GM12878 (cell line): ENCODE measurements at regions not wholly inside any gene's neighbourhood (a gene's known extent, or its start where the extent isn't known, plus 50 kb on each side); places are given as distances from the start of the nearest gene placed in this dataset.

Source experiments
- ATAC-seq: fragments of 200-7000 bp; cut with Tn5 transposase; 3 replicates; pipeline ENCODE4 v1.9.1; 2020; ENCODE audit warnings: mild to moderate bottlenecking, moderate library complexity
- BruUV-seq: library from RNA; stranded (reverse); fragments of 400-500 nt; replicated peaks from 2 replicates; lab custom pipeline; 2021; lab: Mats Ljungman, UMichigan
- CTCF ChIA-PET: fragments of 300-600 bp; sonication (Branson Sonifier 250); formaldehyde crosslinking; extraction: SDS; loops from one replicate; lab custom pipeline; 2021; ENCODE audit warnings: inconsistent platforms; lab: Yijun Ruan, JAX
- POLR2A ChIA-PET: fragments of 350-600 bp; formaldehyde crosslinking; extraction: SDS; loops from one replicate; lab custom pipeline; 2021; ENCODE audit warnings: inconsistent platforms; lab: Charles Lee
- RAD21 ChIA-PET: fragments of 300-600 bp; sonication (Branson Sonifier 250); formaldehyde crosslinking; loops from one replicate; lab custom pipeline; 2023; ENCODE audit warnings: antibody characterized with exemption; ENCODE audit not compliant: unreplicated experiment; lab: Charles Lee
- SMC1A ChIA-PET: fragments of 300-600 bp; sonication (Branson Sonifier 250); formaldehyde crosslinking; loops from one replicate; lab custom pipeline; 2023; ENCODE audit not compliant: unreplicated experiment, uncharacterized antibody; lab: Charles Lee
- DNase-seq: peaks from one replicate; pipeline ENCODE4 v3.0.0-alpha.2; 2011; ENCODE audit warnings: low read depth, low spot score
- FAIRE-seq: peaks from 3 replicates; lab custom pipeline; 2011; peaks lifted over from hg19 to GRCh38; lab: Jason Lieb, UNC
- H2AFZ ChIP-seq: 2 replicates; pipeline ENCODE4 v1.6.0; 2011; ENCODE audit warnings: low read depth, low read length, control low read depth; ENCODE audit not compliant: control insufficient read depth
- H3K27ac ChIP-seq: 2 replicates; pipeline ENCODE4 v1.5.1; 2011; ENCODE audit warnings: control low read depth; ENCODE audit not compliant: control insufficient read depth, insufficient read depth
- H3K27me3 ChIP-seq, 2 experiments: replicated peaks in 1 of 2; 2 replicates each; pipeline versions ENCODE4 v1.6.0 to v1.6.1; 2011; ENCODE audit warnings: low read length in 1 of 2; ENCODE audit not compliant: control insufficient read depth in 2 of 2, insufficient read depth in 2 of 2
- H3K36me3 ChIP-seq, 2 experiments: 2 replicates each; pipeline ENCODE4 v1.5.1; 2011; ENCODE audit warnings: low read length in 1 of 2; ENCODE audit not compliant: control insufficient read depth in 2 of 2, insufficient read depth in 2 of 2
- H3K4me1 ChIP-seq: 2 replicates; pipeline ENCODE4 v1.6.1; 2011; ENCODE audit warnings: mild to moderate bottlenecking, low read length, moderate library complexity, mixed read lengths; ENCODE audit not compliant: control insufficient read depth, insufficient read depth
- H3K4me2 ChIP-seq: 2 replicates; pipeline ENCODE4 v1.6.0; 2011; ENCODE audit warnings: control low read depth; ENCODE audit not compliant: control insufficient read depth, insufficient read depth
- H3K4me3 ChIP-seq: fragments of 200-600 bp; sonication (generic); 2 replicates; pipeline ENCODE4 v1.5.1; 2016
- H3K79me2 ChIP-seq: 2 replicates; pipeline ENCODE4 v1.6.0; 2011; ENCODE audit warnings: low read length; ENCODE audit not compliant: control insufficient read depth, insufficient read depth
- H3K9ac ChIP-seq: 2 replicates; pipeline ENCODE4 v1.8.0; 2011; ENCODE audit warnings: low read length, control low read depth, mixed read lengths; ENCODE audit not compliant: control insufficient read depth, insufficient read depth
- H3K9me3 ChIP-seq: replicated peaks from 3 replicates; pipeline ENCODE4 v1.5.1; 2011; ENCODE audit warnings: mild to moderate bottlenecking, low read length; ENCODE audit not compliant: control insufficient read depth, insufficient read depth
- H4K20me1 ChIP-seq: 2 replicates; pipeline ENCODE4 v1.6.0; 2011; ENCODE audit not compliant: control insufficient read depth, insufficient read depth
- ATF2 ChIP-seq: IDR thresholded peaks from 2 replicates; pipeline ENCODE4 v1.6.1; 2012; ENCODE audit warnings: low read length, inconsistent platforms
- CBFB ChIP-seq: IDR thresholded peaks from 2 replicates; pipeline ENCODE4 v1.6.1; 2016; ENCODE audit warnings: antibody characterized with exemption, low read depth
- EED ChIP-seq: sonication (generic); IDR thresholded peaks from 2 replicates; pipeline ENCODE4 v1.6.1; 2016; ENCODE audit warnings: antibody characterized with exemption, low read depth
- EP300 ChIP-seq, 2 experiments: fragments of 150-350 bp in 1 of 2; IDR thresholded peaks; 2 replicates each; pipeline ENCODE4 v1.6.1; 2011 to 2012; ENCODE audit warnings: low read depth in 2 of 2, low read length in 2 of 2, borderline replicate concordance in 1 of 2, improper control_type of control experiment in 1 of 2, inconsistent platforms in 1 of 2; ENCODE audit not compliant: control insufficient read depth in 1 of 2
- ETV6 ChIP-seq, 2 experiments: fragments of 450-650 bp in 1 of 2; IDR thresholded peaks in 1 of 2; conservative IDR thresholded peaks in 1 of 2; 2 replicates each; pipeline ENCODE4 v1.6.1; 2014; ENCODE audit warnings: antibody characterized with exemption in 1 of 2, borderline replicate concordance in 1 of 2, low read depth in 1 of 2, mild to moderate bottlenecking in 1 of 2, moderate library complexity in 1 of 2
- HDAC2 ChIP-seq: fragments of 200-600 bp; sonication (generic); IDR thresholded peaks from 2 replicates; pipeline ENCODE4 v1.6.1; 2017
- IKZF1 ChIP-seq: fragments of 450-650 bp; conservative IDR thresholded peaks from 2 replicates; pipeline ENCODE4 v1.6.1; 2017; ENCODE audit warnings: antibody characterized with exemption, mild to moderate bottlenecking
- IKZF2 ChIP-seq, 2 experiments: fragments of 450-650 bp; IDR thresholded peaks; 2 replicates each; pipeline ENCODE4 v1.6.1; 2017; ENCODE audit warnings: mild to moderate bottlenecking in 2 of 2, moderate library complexity in 2 of 2
- JUNB ChIP-seq: IDR thresholded peaks from 2 replicates; pipeline ENCODE4 v1.6.1; 2016; ENCODE audit warnings: antibody characterized with exemption, mild to moderate bottlenecking
- NFIC ChIP-seq: IDR thresholded peaks from 2 replicates; pipeline ENCODE4 v1.6.1; 2012; ENCODE audit warnings: low read depth, mild to moderate bottlenecking, inconsistent platforms, low read length, moderate library complexity
- POU2F2 ChIP-seq: IDR thresholded peaks from 3 replicates; pipeline ENCODE4 v1.6.1; 2011; ENCODE audit warnings: low read depth, mild to moderate bottlenecking, low read length, borderline replicate concordance
- RAD51 ChIP-seq: fragments of 450-650 bp; IDR thresholded peaks from 2 replicates; pipeline ENCODE4 v1.6.1; 2016; ENCODE audit warnings: moderate library complexity, mild to moderate bottlenecking, inconsistent platforms
- RUNX3 ChIP-seq: IDR thresholded peaks from 2 replicates; pipeline ENCODE4 v1.6.1; 2012; ENCODE audit warnings: low read length, inconsistent platforms
- SMAD1 ChIP-seq: fragments of 450-650 bp; IDR thresholded peaks from 2 replicates; pipeline ENCODE4 v1.6.1; 2018; ENCODE audit warnings: mild to moderate bottlenecking, low read depth; ENCODE audit not compliant: partially characterized antibody
- SPI1 ChIP-seq: IDR thresholded peaks from 2 replicates; pipeline ENCODE4 v1.6.1; 2011; ENCODE audit warnings: low read depth, mild to moderate bottlenecking, low read length, moderate library complexity, borderline replicate concordance; ENCODE audit not compliant: insufficient read depth
- STAT3 ChIP-seq: IDR thresholded peaks from 2 replicates; pipeline ENCODE4 v1.6.1; 2011; ENCODE audit warnings: low read depth, low read length, improper control_type of control experiment
- TCF12 ChIP-seq: IDR thresholded peaks from 2 replicates; pipeline ENCODE4 v1.6.1; 2011; ENCODE audit warnings: low read depth, mild to moderate bottlenecking, low read length
- ZNF207 ChIP-seq: fragments of 450-650 bp; IDR thresholded peaks from 2 replicates; pipeline ENCODE4 v1.6.1; 2014; ENCODE audit warnings: antibody characterized with exemption, mild to moderate bottlenecking, borderline replicate concordance
- ZNF24 ChIP-seq: fragments of 450-650 bp; IDR thresholded peaks from 2 replicates; pipeline ENCODE4 v1.6.1; 2017; ENCODE audit warnings: antibody characterized with exemption, mild to moderate bottlenecking
- WGBS: methylation state at CpG from one replicate; pipeline ENCODE4 v1.1.6; 2016; ENCODE audit warnings: low lambda C conversion rate; ENCODE audit not compliant: insufficient replicate concordance, insufficient coverage; ENCODE audit errors: missing lambda C conversion rate; 5-methylcytosine and 5-hydroxymethylcytosine counted together
- in situ Hi-C: fragments of 300-500 bp; cut with MboI; formaldehyde crosslinking; loops from 9 replicates; pipeline ENCODE4 v1.14.3; 2018; ENCODE audit warnings: mixed read lengths
- intact Hi-C: fragments of 100-400 bp; cut with micrococcal nuclease; formaldehyde crosslinking; loops from one replicate; pipeline ENCODE4 v1.14.2; 2022; ENCODE audit not compliant: unreplicated experiment

GRCh38 chr6:12232339-12232738 lies 57.8 kb upstream of the EDN1 start:
- 0 out of 3 replicates have a peak, but pooled peaks have one; percentile 37 for TF ChIP-seq POU2F2
- no peak for TF ChIP-seq SMAD1
- peak; percentile 54 for TF ChIP-seq JUNB
- peak; percentile 74; the same call in 1 of the 2 replicates for TF ChIP-seq SPI1
- peak in 1 of 2 experiments; percentile 10; a peak in 1 of 4 replicates for TF ChIP-seq IKZF2 (IDR thresholded peaks at IDR 0.05)
- TF ChIP-seq EP300 (IDR thresholded peaks at IDR 0.05; ENCODE audit: borderline replicate concordance in 1 of 2, control insufficient read depth in 1 of 2, low read depth in 2 of 2, low read length in 2 of 2), result peak in 1 of 2 experiments; percentile 15; a peak in 1 of 4 replicates
- TF ChIP-seq RAD51, result no peak
- TF ChIP-seq IKZF1, result peak; percentile 49
- TF ChIP-seq TCF12, result 0 out of 2 replicates have a peak, but pooled peaks have one; percentile 43
- no peak for TF ChIP-seq ZNF24
- no peak for TF ChIP-seq ZNF207
- peak; percentile 40; the same call in 1 of the 2 replicates for TF ChIP-seq EED
- TF ChIP-seq NFIC, result peak; percentile 57; the same call in 1 of the 2 replicates
- peak; percentile 93 for TF ChIP-seq RUNX3
- TF ChIP-seq ATF2, result 0 out of 2 replicates have a peak, but pooled peaks have one; percentile 21
- TF ChIP-seq STAT3, result no peak
- no peak for TF ChIP-seq HDAC2
- TF ChIP-seq ETV6 (conservative IDR thresholded peaks at IDR 0.05 in 1 of 2, IDR thresholded peaks at IDR 0.05 in 1 of 2; ENCODE audit: borderline replicate concordance in 1 of 2, low read depth in 1 of 2), result peak in 1 of 2 experiments; percentile 71; a peak in 2 of 4 replicates
- 0 out of 2 replicates have a peak, but pooled peaks have one; percentile 43 for TF ChIP-seq CBFB
- TF ChIP-seq, all 136 proteins: peak for 13
- Histone ChIP-seq H3K27ac (no peak overlapping the region), H3K4me2 (peak overlapping the region; percentile 22; the same call in 1 of the 2 replicates), H2AFZ (no peak overlapping the region), H3K36me3 (no peaks in the 10 kb centered on the region), H3K4me3 (no peak overlapping the region), H3K9me3 (no peaks in the 10 kb centered on the region), H3K79me2 (no peaks in the 10 kb centered on the region), H3K27me3 (no peaks in the 10 kb centered on the region), H3K4me1 (peaks cover 22% of the 10 kb centered on the region), H3K9ac (no peak overlapping the region), H4K20me1 (no peaks in the 10 kb centered on the region)
- ATAC-seq (peak; percentile 78), DNase-seq (peak; percentile 21), FAIRE-seq (peak; percentile 96)
- 0% methylated on average over 3 of the region's 3 CpGs for WGBS
- RAD21 ChIA-PET, result interaction anchor here (1.3 to 3.7 kb wide), 5 partner anchors 59 to 613 kb away, joined by 3 to 35 read pairs (median 5); no protein-coding TSS in a partner anchor
- SMC1A ChIA-PET, result interaction anchor here (0.8 to 3.8 kb wide), 24 partner anchors 9 to 612 kb away, joined by 3 to 61 read pairs (median 4); partner anchors contain the start of gene EDN1
- POLR2A ChIA-PET, result interaction anchor here (0.7 kb wide), 1 partner anchor 8 kb away, joined by 4 read pairs; no protein-coding TSS in a partner anchor
- in situ Hi-C loops, result no loop called here
- CTCF ChIA-PET, result interaction anchor here (0.6 to 2.4 kb wide), 15 partner anchors 54 to 650 kb away, joined by 3 to 50 read pairs (median 6); partner anchors contain the start of gene EDN1
- intact Hi-C loops, result loop anchor here (10.0 kb wide), 2 partner anchors 218 to 648 kb away; partner anchors contain the start of gene HIVEP1
- BruUV-seq, result no TSS peak
